Type B pancreatic cell (in vitro differentiated cells): ENCODE measurements at regions not wholly inside any gene's neighbourhood (a gene's known extent, or its start where the extent isn't known, plus 50 kb on each side); places are given as distances from the start of the nearest gene placed in this dataset.

Source experiments
- DNase-seq: peaks from one replicate; pipeline ENCODE4 v3.0.0; 2021; ENCODE audit warnings: mixed read lengths; ENCODE audit not compliant: unreplicated experiment; ENCODE audit errors: extremely low spot score
- H3K27ac Mint-ChIP-seq: 2 replicates; pipeline ENCODE4 v1.8.0; 2021; ENCODE audit warnings: mild to moderate bottlenecking, mixed read lengths
- H3K27me3 Mint-ChIP-seq: 2 replicates; pipeline ENCODE4 v1.8.0; 2021; ENCODE audit warnings: mixed read lengths
- H3K36me3 Mint-ChIP-seq: 2 replicates; pipeline ENCODE4 v1.8.0; 2021; ENCODE audit warnings: mixed read lengths
- H3K4me1 Mint-ChIP-seq: one replicate; pipeline ENCODE4 v1.8.0; 2021; ENCODE audit warnings: mixed read lengths; ENCODE audit not compliant: unreplicated experiment
- H3K4me3 Mint-ChIP-seq: 2 replicates; pipeline ENCODE4 v1.8.0; 2021; ENCODE audit warnings: mild to moderate bottlenecking, mixed read lengths
- H3K9me3 Mint-ChIP-seq: 2 replicates; pipeline ENCODE4 v1.8.0; 2021; ENCODE audit warnings: mixed read lengths
- TF ChIP-seq, protein P1 (sequence below): fragments of 200-600 bp; sonication (generic); conservative IDR thresholded peaks from 2 replicates; pipeline ENCODE4 v1.5.0; 2021; ENCODE audit warnings: antibody characterized with exemption, mild to moderate bottlenecking

DNA sequence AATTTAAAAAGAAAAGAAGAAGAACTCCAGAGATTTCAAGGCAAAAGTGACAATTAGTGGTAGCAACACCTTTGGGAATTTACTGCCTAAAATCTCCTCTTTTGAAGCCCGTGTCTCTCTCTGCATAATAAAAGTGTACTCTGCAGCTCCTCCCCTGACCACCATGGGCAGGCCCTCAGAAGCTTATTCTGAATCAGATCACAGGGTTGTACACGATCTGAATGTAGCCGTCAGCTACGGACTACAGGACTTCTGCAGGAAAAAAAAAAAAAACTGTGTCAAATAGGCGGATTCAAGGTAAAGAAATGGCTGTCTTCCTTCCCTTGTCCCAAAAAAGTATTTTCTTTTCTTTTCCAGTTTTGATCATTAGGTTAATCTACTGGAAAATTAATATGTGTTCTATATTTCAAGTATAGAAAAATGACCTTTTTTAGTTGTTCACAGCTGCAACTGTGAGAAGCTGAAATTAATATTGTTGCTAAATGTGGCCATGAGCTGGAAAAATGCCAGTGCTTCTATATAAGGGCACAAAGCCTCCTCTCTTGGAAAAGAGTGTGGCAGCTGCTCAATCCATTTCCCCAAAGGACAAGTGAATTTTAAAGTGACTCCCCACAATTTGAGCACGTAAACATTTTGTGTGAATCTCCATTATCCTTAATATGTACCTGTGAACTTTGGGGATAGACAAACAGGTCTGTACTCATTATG is 397.4 kb downstream of the C6orf118 start:
- TF ChIP-seq, protein P1, sequence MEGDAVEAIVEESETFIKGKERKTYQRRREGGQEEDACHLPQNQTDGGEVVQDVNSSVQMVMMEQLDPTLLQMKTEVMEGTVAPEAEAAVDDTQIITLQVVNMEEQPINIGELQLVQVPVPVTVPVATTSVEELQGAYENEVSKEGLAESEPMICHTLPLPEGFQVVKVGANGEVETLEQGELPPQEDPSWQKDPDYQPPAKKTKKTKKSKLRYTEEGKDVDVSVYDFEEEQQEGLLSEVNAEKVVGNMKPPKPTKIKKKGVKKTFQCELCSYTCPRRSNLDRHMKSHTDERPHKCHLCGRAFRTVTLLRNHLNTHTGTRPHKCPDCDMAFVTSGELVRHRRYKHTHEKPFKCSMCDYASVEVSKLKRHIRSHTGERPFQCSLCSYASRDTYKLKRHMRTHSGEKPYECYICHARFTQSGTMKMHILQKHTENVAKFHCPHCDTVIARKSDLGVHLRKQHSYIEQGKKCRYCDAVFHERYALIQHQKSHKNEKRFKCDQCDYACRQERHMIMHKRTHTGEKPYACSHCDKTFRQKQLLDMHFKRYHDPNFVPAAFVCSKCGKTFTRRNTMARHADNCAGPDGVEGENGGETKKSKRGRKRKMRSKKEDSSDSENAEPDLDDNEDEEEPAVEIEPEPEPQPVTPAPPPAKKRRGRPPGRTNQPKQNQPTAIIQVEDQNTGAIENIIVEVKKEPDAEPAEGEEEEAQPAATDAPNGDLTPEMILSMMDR = no peak
- Mint-ChIP-seq H3K4me1 (no peaks in the 10 kb centered on the region), H3K27ac (no peak overlapping the region), H3K4me3 (no peak overlapping the region), H3K9me3 (no peaks in the 10 kb centered on the region), H3K27me3 (no peaks in the 10 kb centered on the region), H3K36me3 (no peaks in the 10 kb centered on the region)
- no peak for DNase-seq

DNA sequence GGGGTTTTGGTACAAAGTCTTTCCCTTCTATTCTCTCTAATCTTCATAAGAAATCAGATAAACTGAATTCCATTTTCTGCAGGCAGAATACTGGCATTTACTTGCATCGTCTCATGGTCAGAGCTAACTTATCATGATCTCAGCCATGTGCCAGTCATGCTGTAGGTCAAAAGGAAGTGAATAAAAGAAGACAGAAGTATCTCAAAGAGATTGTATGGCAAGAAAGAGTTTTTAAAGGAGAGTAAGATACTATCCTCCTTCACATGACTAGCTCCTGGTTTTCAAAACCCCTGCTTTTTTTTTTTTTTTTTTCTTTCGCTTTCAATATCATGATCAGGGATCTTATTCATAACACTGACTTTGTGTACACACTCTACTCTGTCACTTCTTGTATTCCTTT is 398.3 kb downstream of the C6orf118 start:
- H3K4me3 Mint-ChIP-seq = no peak overlapping the region
- no peaks in the 10 kb centered on the region for H3K36me3 Mint-ChIP-seq
- H3K27ac Mint-ChIP-seq = no peak overlapping the region
- H3K27me3 Mint-ChIP-seq = no peaks in the 10 kb centered on the region
- H3K4me1 Mint-ChIP-seq = no peaks in the 10 kb centered on the region
- TF ChIP-seq, protein P1 = no peak
- no peak for DNase-seq
- H3K9me3 Mint-ChIP-seq = no peaks in the 10 kb centered on the region

GRCh38 chr6:164906766-164907165 is 402.6 kb downstream of the C6orf118 start:
- no peak for DNase-seq
- no peaks in the 10 kb centered on the region for H3K4me1 Mint-ChIP-seq
- no peak overlapping the region for H3K27ac Mint-ChIP-seq
- TF ChIP-seq, protein P1 = no peak
- H3K4me3 Mint-ChIP-seq = no peak overlapping the region
- no peaks in the 10 kb centered on the region for H3K9me3 Mint-ChIP-seq
- no peaks in the 10 kb centered on the region for H3K27me3 Mint-ChIP-seq
- no peaks in the 10 kb centered on the region for H3K36me3 Mint-ChIP-seq

DNA sequence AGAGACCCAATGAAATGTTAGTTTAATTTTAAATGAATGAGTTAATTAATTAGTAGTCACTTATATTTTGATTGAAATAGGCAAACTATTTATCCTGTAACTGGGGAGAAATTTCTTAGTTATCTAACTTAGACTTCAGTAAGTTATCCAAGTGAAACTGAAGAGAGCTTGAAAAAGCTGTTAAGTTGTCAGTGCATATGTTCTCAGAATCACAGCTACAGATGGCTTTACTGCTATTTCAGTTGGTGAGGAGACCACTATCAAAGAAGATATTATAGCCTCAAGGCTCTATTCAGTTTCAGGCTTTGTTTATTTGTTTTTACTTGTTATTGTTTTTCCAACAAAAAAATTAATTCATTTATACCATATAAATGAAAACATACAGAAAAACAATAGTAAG is 404.1 kb downstream of the C6orf118 start:
- no peaks in the 10 kb centered on the region for H3K36me3 Mint-ChIP-seq
- H3K27ac Mint-ChIP-seq = no peak overlapping the region
- H3K27me3 Mint-ChIP-seq = no peaks in the 10 kb centered on the region
- no peak overlapping the region for H3K4me3 Mint-ChIP-seq
- TF ChIP-seq, protein P1 = no peak
- H3K4me1 Mint-ChIP-seq = no peaks in the 10 kb centered on the region
- DNase-seq = no peak
- no peaks in the 10 kb centered on the region for H3K9me3 Mint-ChIP-seq

GRCh38 chr6:164898412-164898811 is 411.0 kb downstream of the C6orf118 start:
- Mint-ChIP-seq H3K9me3 (peaks cover 13% of the 10 kb centered on the region), H3K4me3 (no peak overlapping the region), H3K4me1 (no peaks in the 10 kb centered on the region), H3K27me3 (no peaks in the 10 kb centered on the region), H3K36me3 (no peaks in the 10 kb centered on the region), H3K27ac (no peak overlapping the region)
- TF ChIP-seq, protein P1 = no peak
- no peak for DNase-seq
